Neural cell (in vitro differentiated cells): ENCODE measurements at regions not wholly inside any gene's neighbourhood (a gene's known extent, or its start where the extent isn't known, plus 50 kb on each side); places are given as distances from the start of the nearest gene placed in this dataset.

ENCODE experiments used
- CTCF ChIP-seq: fragments of 450-650 bp; IDR thresholded peaks from 2 replicates; pipeline ENCODE4 v1.5.1; 2014; ENCODE audit warnings: antibody characterized with exemption, mild to moderate bottlenecking, moderate library complexity; ENCODE audit not compliant: poor library complexity, severe bottlenecking
- EP300 ChIP-seq: fragments of 450-650 bp; conservative IDR thresholded peaks from 2 replicates; pipeline ENCODE4 v1.6.1; 2014; ENCODE audit warnings: antibody characterized with exemption, mild to moderate bottlenecking, moderate library complexity; ENCODE audit not compliant: poor library complexity, severe bottlenecking
- EZH2 ChIP-seq: fragments of 200-600, 300-800 bp; shearing (Covaris generic), sonication (generic); IDR thresholded peaks from 2 replicates; pipeline ENCODE4 v1.6.1; 2014; ENCODE audit warnings: antibody characterized with exemption, low read length, borderline replicate concordance, mild to moderate bottlenecking; ENCODE audit not compliant: insufficient read depth, poor library complexity, severe bottlenecking

- no peak for TF ChIP-seq EP300
- TF ChIP-seq CTCF: no peak
- TF ChIP-seq EZH2: no peak
These were observed 79.6 kb downstream of the ANKRD60 start for GRCh38 chr20:58148891-58149290.
